ENCODE measurements at regions not wholly inside any gene's neighbourhood (a gene's known extent, or its start where the extent isn't known, plus 50 kb on each side); places are given as distances from the start of the nearest gene placed in this dataset.

- Histone ChIP-seq H3K79me1 (ENCODE audit: low read depth, low read length) (no peaks in the 10 kb centered on the region), H3K27ac (ENCODE audit: low read depth, low read length) (no peak overlapping the region), H3K18ac (ENCODE audit: extremely low read depth, low read length) (no peak overlapping the region), H3K4me2 (ENCODE audit: insufficient read depth in 1 of 2, low read depth in 2 of 2, low read length in 2 of 2) (no peak overlapping the region), H4K5ac (ENCODE audit: insufficient read length, low read depth, low read length) (no peak overlapping the region), H3K9ac (replicated peaks in 1 of 4; ENCODE audit: extremely low read depth in 1 of 4, low read depth in 3 of 4, low read length in 3 of 4) (no peak overlapping the region), H4K8ac (ENCODE audit: extremely low read depth, insufficient read depth, low read length) (no peak overlapping the region), H2AFZ (ENCODE audit: low read length) (no peak overlapping the region), H2BK15ac (ENCODE audit: low read length) (no peak overlapping the region), H3K14ac (ENCODE audit: insufficient read length) (no peak overlapping the region), H3K4ac (replicated peaks; ENCODE audit: insufficient read length, low read depth, low read length) (no peak overlapping the region), H2BK12ac (ENCODE audit: low read depth, low read length) (no peak overlapping the region), H3K23ac (ENCODE audit: insufficient read length) (no peak overlapping the region), H2AK5ac (ENCODE audit: low read depth, low read length) (no peak overlapping the region), H3K9me3 (ENCODE audit: insufficient read depth in 2 of 2, low read depth in 1 of 2, low read length in 1 of 2) (no peaks in the 10 kb centered on the region), H3K56ac (replicated peaks; ENCODE audit: insufficient read length, low read depth, low read length) (no peak overlapping the region), H3K27me3 (replicated peaks in 1 of 4; ENCODE audit: control insufficient read depth in 3 of 4, extremely low read depth in 1 of 4, insufficient read depth in 3 of 4, low read length in 3 of 4) (no peaks in the 10 kb centered on the region), H2BK20ac (ENCODE audit: low read length) (no peak overlapping the region), H3K23me2 (ENCODE audit: low read depth, low read length) (peaks cover 7% of the 10 kb centered on the region; the same call in 1 of the 2 replicates), H2BK120ac (replicated peaks; ENCODE audit: low read depth, low read length) (no peak overlapping the region), H3K4me1 (replicated peaks in 1 of 4; ENCODE audit: control insufficient read depth in 3 of 4, insufficient read depth in 4 of 4, low read length in 3 of 4) (no peaks in the 10 kb centered on the region), H4K91ac (replicated peaks; ENCODE audit: insufficient read length, low read length) (no peak overlapping the region), H3K36me3 (ENCODE audit: control insufficient read depth in 2 of 4, insufficient read depth in 4 of 4, low read length in 3 of 4) (no peaks in the 10 kb centered on the region), H4K20me1 (replicated peaks in 1 of 2; ENCODE audit: control insufficient read depth in 1 of 2, insufficient read depth in 2 of 2, low read length in 2 of 2) (peaks cover 0 to 8% of the 10 kb centered on the region in 2 experiments), H3K4me3 (ENCODE audit: extremely low read depth in 1 of 4, insufficient read depth in 2 of 4, low read depth in 3 of 4, low read length in 4 of 4) (no peak overlapping the region), H3K79me2 (ENCODE audit: control insufficient read depth in 1 of 2, insufficient read depth in 2 of 2, low read length in 2 of 2) (no peaks in the 10 kb centered on the region), H2BK5ac (ENCODE audit: low read depth, low read length) (no peak overlapping the region)
- TF ChIP-seq MAX (IDR thresholded peaks at IDR 0.05): no peak
- TF ChIP-seq EZH2 (IDR thresholded peaks at IDR 0.05; ENCODE audit: low read depth, low read length, severe bottlenecking): no peak
- TF ChIP-seq SAP30 (IDR thresholded peaks at IDR 0.05; ENCODE audit: insufficient read depth, insufficient replicate concordance, low read length): no peak
- no peak for TF ChIP-seq EGR1 (IDR thresholded peaks at IDR 0.05; ENCODE audit: borderline replicate concordance, low read depth, low read length)
- CTCF ChIA-PET (ENCODE audit: partially characterized antibody): interaction anchor here (1.1 kb wide), 1 partner anchor 63 kb away, joined by 5 read pairs; no protein-coding TSS in a partner anchor
- FAIRE-seq (no peak), DNase-seq (ENCODE audit: low read depth in 1 of 2, low spot score in 2 of 2) (no peak)
- POLR2A ChIA-PET (ENCODE audit: partially characterized antibody): no interaction called here
Observed at GRCh38 chr15:94056314-94056713, 175.0 kb upstream of the MCTP2 start.

Measured in H1 (cell line).